HL-60 (cell line): ENCODE measurements at regions not wholly inside any gene's neighbourhood (a gene's known extent, or its start where the extent isn't known, plus 50 kb on each side); places are given as distances from the start of the nearest gene placed in this dataset.

ENCODE experiments used
- DNase-seq, 2 experiments: peaks; one replicate each; pipeline ENCODE4 v3.0.0-alpha.2; 2010 to 2020; ENCODE audit warnings: low read depth in 1 of 2, low spot score in 1 of 2
- H3K27ac ChIP-seq: fragments of 250-450 bp; sonication (Bioruptor Pico); replicated peaks from 2 replicates; pipeline ENCODE4 v1.5.1; 2020; ENCODE audit warnings: mild to moderate bottlenecking, moderate library complexity
- H3K27me3 ChIP-seq: fragments of 250-450 bp; sonication (Bioruptor Pico); 2 replicates; pipeline ENCODE4 v1.5.1; 2021; ENCODE audit warnings: mild to moderate bottlenecking, moderate library complexity; ENCODE audit not compliant: insufficient read depth, poor library complexity, severe bottlenecking
- H3K4me3 ChIP-seq: replicated peaks from 2 replicates; pipeline ENCODE4 v1.5.1; 2011; ENCODE audit warnings: mild to moderate bottlenecking, control low read depth, low read length; ENCODE audit not compliant: insufficient read depth
- GABPA ChIP-seq: IDR thresholded peaks from 2 replicates; pipeline ENCODE4 v1.6.1; 2012; ENCODE audit warnings: low read depth
- POLR2AphosphoS5 ChIP-seq: IDR thresholded peaks from 2 replicates; pipeline ENCODE4 v1.6.1; 2012; ENCODE audit warnings: low read depth
- REST ChIP-seq: IDR thresholded peaks from 2 replicates; pipeline ENCODE4 v1.6.1; 2012; ENCODE audit warnings: low read depth; ENCODE audit not compliant: insufficient replicate concordance
- SPI1 ChIP-seq: IDR thresholded peaks from 2 replicates; pipeline ENCODE4 v1.6.1; 2012; ENCODE audit warnings: low read depth, mild to moderate bottlenecking, borderline replicate concordance
- TF ChIP-seq, protein P1 (sequence below): IDR thresholded peaks from one replicate; pipeline ENCODE4 v1.5.1; 2011; ENCODE audit warnings: low read length, control low read depth, inconsistent platforms; ENCODE audit not compliant: insufficient read depth

DNA sequence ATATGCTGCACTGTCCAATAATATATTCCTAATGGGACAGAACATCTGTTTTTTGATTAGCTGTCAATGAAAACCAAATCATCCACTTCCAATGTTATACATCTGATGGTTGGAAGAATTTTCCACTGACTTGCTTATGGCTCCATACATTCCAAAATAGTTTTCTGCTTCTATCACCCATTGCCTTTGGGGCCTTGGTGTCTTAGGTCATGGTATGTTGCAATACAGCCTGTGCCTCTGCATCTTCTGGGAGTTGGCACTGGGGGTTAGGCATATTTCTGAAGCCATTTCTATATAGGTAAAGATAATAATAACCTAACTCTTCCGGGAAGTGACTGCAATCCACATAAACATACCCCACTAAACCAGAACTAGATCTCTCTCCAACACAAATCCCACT is 53.2 kb upstream of the NR3C2 start:
- TF ChIP-seq GABPA (no peak), POLR2AphosphoS5 (no peak), SPI1 (no peak), REST (no peak)
- TF ChIP-seq, protein P1, sequence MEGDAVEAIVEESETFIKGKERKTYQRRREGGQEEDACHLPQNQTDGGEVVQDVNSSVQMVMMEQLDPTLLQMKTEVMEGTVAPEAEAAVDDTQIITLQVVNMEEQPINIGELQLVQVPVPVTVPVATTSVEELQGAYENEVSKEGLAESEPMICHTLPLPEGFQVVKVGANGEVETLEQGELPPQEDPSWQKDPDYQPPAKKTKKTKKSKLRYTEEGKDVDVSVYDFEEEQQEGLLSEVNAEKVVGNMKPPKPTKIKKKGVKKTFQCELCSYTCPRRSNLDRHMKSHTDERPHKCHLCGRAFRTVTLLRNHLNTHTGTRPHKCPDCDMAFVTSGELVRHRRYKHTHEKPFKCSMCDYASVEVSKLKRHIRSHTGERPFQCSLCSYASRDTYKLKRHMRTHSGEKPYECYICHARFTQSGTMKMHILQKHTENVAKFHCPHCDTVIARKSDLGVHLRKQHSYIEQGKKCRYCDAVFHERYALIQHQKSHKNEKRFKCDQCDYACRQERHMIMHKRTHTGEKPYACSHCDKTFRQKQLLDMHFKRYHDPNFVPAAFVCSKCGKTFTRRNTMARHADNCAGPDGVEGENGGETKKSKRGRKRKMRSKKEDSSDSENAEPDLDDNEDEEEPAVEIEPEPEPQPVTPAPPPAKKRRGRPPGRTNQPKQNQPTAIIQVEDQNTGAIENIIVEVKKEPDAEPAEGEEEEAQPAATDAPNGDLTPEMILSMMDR = no peak

More for the DNA sequence above, 53.2 kb upstream of the NR3C2 start:
- DNase-seq = no peak
- no peak overlapping the region for H3K27ac ChIP-seq
- no peaks in the 10 kb centered on the region for H3K27me3 ChIP-seq
- no peak overlapping the region for H3K4me3 ChIP-seq
